ENCODE measurements at regions not wholly inside any gene's neighbourhood (a gene's known extent, or its start where the extent isn't known, plus 50 kb on each side); places are given as distances from the start of the nearest gene placed in this dataset.
"Not testable (repeated sequence)": the region's sequence is repeated elsewhere in the genome, so short reads cannot be mapped to it uniquely, and the experiment has no call there.

DNA sequence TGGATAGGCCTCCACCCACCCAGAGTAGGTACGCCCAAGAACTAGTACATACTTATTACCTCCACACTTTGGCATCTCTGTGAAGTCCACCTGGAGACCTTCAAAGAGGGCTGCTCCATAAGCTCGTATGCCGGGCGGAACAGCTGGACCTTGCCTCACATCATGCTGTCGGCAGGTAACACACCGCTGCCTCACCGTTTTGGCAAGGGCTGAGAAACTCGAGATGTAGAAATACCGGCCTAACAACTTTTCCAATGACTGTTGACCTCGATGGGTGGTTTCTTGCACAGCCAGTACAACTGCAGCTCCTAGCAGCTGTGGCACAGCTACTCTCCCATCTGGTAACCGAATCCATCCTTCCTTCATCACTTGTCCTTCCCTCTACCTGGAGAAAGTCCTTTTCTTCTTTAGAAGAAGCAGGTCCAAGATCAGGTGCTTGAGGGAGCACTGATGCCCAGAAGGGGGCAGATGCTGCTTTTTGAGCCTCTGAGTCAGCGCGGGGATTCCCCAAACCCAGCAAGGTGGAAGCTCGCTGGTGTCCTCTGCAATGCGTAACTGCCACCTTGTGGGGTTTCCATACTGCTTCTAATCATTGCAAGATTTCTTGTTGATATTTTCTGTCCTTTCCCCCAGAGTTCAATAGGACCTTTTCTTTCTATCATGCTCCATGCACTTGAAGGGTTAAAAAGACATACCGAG, 301.9 kb upstream of the FRG2C start:
- intact Hi-C loops (cut with DNase I); H3K27ac ChIP-seq; H3K9me3 ChIP-seq; H3K36me3 ChIP-seq; H3K4me1 ChIP-seq (replicated peaks); H3K27me3 ChIP-seq (replicated peaks; ENCODE audit: insufficient read depth); H3K4me3 ChIP-seq: not testable (repeated sequence)
- DNase-seq (ENCODE audit: low spot score) = peak; percentile 56
- WGBS = 49% methylated on average over 16 of the region's 16 CpGs
- peak; percentile 36 for TF ChIP-seq POLR2AphosphoS5 (IDR thresholded peaks at IDR 0.05)
- TF ChIP-seq, protein P1, sequence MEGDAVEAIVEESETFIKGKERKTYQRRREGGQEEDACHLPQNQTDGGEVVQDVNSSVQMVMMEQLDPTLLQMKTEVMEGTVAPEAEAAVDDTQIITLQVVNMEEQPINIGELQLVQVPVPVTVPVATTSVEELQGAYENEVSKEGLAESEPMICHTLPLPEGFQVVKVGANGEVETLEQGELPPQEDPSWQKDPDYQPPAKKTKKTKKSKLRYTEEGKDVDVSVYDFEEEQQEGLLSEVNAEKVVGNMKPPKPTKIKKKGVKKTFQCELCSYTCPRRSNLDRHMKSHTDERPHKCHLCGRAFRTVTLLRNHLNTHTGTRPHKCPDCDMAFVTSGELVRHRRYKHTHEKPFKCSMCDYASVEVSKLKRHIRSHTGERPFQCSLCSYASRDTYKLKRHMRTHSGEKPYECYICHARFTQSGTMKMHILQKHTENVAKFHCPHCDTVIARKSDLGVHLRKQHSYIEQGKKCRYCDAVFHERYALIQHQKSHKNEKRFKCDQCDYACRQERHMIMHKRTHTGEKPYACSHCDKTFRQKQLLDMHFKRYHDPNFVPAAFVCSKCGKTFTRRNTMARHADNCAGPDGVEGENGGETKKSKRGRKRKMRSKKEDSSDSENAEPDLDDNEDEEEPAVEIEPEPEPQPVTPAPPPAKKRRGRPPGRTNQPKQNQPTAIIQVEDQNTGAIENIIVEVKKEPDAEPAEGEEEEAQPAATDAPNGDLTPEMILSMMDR (IDR thresholded peaks at IDR 0.05) = peak in 1 of 4 experiments; percentile 36

DNA sequence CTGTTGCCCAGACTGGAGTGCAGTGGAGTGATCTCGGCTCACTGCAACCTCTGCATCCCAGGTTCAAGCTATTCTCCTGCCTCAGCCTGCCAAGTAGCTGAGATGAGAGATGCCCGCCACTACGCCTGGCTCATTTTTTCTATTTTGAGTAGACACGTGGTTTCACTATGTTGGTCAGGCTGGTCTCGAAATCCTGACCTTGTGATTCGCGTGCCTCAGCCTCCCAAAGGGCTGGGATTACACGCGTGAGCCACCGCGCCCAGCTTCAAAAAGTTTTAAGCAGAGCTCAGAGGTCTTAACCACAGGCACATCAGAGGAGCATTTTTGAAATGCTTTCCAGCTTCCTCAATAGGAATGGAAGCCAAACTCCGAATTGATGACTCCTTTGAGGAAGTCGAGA, 291.2 kb upstream of the FRG2C start:
- H3K27me3 ChIP-seq (replicated peaks; ENCODE audit: insufficient read depth); H3K4me1 ChIP-seq (replicated peaks); intact Hi-C loops (cut with DNase I); DNase-seq (ENCODE audit: low spot score); H3K9me3 ChIP-seq; H3K36me3 ChIP-seq; H3K27ac ChIP-seq; H3K4me3 ChIP-seq: not testable (repeated sequence)
- 90% methylated on average over 13 of the region's 13 CpGs for WGBS

DNA sequence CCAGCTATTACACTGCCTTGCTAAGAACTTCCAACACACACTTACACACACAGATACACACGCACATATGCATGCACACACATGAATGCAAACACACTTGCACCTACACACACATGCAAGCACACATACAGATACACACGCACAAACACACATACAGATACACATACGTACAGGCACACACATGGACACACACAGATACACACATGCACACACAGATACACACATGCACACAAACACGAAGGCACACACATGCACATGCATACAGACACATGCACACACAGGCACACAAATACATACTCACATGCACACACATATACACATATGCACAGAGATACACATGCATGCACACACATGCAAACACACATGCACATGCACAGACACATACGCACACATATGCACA, 284.3 kb upstream of the FRG2C start:
- intact Hi-C loops (cut with DNase I); H3K27ac ChIP-seq; H3K36me3 ChIP-seq; DNase-seq (ENCODE audit: low spot score); H3K9me3 ChIP-seq; H3K4me1 ChIP-seq (replicated peaks); H3K4me3 ChIP-seq; H3K27me3 ChIP-seq (replicated peaks; ENCODE audit: insufficient read depth): not testable (repeated sequence)
- 98% methylated on average over 5 of the region's 5 CpGs for WGBS

DNA sequence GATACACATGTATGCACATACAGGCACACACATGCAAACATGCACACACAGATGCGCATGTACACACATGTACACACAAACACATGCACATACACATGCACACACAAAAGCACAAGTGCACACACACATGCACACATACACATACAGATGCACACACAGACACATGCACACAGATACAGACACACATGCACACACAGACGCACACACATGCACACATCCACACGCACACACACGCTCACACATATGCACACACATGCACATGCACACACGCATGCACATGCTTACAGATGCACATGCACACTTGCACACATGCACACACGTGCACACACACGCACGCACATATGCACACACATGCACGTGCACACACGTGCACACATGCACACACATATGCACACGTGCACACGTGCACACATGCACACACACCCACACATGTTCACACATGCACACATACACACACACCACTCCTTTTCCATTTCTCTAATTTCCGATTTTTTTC, 283.8 kb upstream of the FRG2C start:
- no peaks in the 10 kb centered on the region for H3K36me3 ChIP-seq
- no peaks in the 10 kb centered on the region for H3K9me3 ChIP-seq
- H3K27ac ChIP-seq = no peak overlapping the region
- WGBS = 94% methylated on average over 13 of the region's 13 CpGs
- DNase-seq (ENCODE audit: low spot score) = no peak
- TF ChIP-seq POLR2A (IDR thresholded peaks at IDR 0.05) (no peak), POLR2AphosphoS5 (IDR thresholded peaks at IDR 0.05) (no peak)
- TF ChIP-seq, protein P1 (IDR thresholded peaks at IDR 0.05) = no peak
- intact Hi-C loops (cut with DNase I) = no loop called here
- no peaks in the 10 kb centered on the region for H3K4me1 ChIP-seq (replicated peaks)
- H3K27me3 ChIP-seq (replicated peaks; ENCODE audit: insufficient read depth) = no peaks in the 10 kb centered on the region
- no peak overlapping the region for H3K4me3 ChIP-seq

DNA sequence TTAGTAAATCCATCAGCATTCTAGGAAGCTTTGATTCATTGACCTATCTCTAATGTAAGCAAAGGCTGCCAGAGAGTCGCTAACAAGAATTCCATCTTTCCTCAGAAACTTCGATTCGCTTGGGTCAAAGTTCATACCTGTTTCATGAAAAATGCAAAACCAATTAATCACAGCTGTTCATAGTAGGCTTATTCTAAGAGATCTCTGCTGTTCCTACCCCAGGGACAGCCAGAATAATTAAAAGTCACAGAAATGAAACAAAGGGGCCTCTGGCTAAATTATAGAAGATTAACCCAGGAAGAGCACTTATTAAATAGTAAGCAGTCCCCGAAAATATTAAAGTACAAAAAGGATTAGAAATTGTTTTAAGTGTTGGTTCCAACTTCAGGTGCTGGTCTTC, 280.1 kb upstream of the FRG2C start:
- H3K36me3 ChIP-seq; H3K4me3 ChIP-seq; intact Hi-C loops (cut with DNase I); H3K27ac ChIP-seq; H3K27me3 ChIP-seq (replicated peaks; ENCODE audit: insufficient read depth); H3K4me1 ChIP-seq (replicated peaks); DNase-seq (ENCODE audit: low spot score); H3K9me3 ChIP-seq: not testable (repeated sequence)
- WGBS = 86% methylated on average over 4 of the region's 4 CpGs

DNA sequence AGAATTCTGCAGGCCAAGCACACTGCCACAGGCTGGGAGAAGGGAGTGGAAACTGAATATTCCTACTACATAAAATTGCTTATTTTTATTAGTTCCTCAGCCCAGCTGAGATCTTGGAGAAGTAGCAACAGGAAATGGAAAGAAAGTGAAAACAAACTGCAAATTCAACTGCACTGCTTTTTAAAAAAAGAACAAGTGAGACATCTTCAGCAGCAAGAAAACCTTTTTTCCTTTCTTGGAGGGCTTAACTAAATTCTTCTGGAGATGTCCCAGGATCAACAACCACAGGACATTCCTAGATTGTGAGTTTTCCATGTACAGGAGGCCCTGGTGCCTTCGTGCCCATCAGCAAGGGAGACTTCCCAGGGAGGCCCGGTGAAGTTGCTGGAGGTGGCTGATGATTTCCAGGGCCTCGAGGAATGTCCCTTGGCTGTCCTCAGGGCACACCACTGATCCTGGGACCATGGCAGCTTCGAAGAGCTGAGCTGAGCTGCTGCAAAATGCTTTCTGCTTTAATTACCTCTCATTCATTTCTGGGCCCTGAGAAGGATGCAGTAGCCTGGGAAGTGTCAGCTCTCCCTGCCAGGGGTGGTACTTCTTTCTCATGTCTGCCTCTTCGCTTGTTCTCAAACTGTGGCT, 275.5 kb upstream of the FRG2C start:
- H3K4me1 ChIP-seq (replicated peaks); H3K4me3 ChIP-seq; H3K27me3 ChIP-seq (replicated peaks; ENCODE audit: insufficient read depth); H3K36me3 ChIP-seq; H3K27ac ChIP-seq; DNase-seq (ENCODE audit: low spot score); intact Hi-C loops (cut with DNase I); H3K9me3 ChIP-seq: not testable (repeated sequence)
- 54% methylated on average over 5 of the region's 5 CpGs for WGBS

DNA sequence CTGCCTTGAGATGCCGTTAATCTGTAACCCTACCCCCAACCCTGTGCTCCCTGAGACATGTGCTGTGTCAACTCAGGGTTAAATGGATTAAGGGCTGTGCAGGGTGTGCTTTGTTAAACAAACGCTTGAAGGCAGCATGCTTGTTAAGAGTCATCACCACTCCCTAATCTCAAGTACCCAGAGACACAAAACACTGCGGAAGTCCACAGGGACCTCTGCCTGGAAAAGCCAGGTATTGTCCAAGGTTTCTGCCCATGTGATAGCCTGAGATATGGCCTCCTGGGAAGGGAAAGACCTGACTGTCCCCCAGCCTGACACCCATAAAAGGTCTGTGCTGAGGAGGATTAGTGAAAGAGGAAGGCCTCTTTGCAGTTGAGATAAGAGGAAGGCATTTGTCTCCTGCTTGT, 270.8 kb upstream of the FRG2C start:
- H3K4me1 ChIP-seq (replicated peaks); H3K9me3 ChIP-seq; intact Hi-C loops (cut with DNase I); H3K36me3 ChIP-seq; DNase-seq (ENCODE audit: low spot score); H3K27me3 ChIP-seq (replicated peaks; ENCODE audit: insufficient read depth); H3K4me3 ChIP-seq; H3K27ac ChIP-seq: not testable (repeated sequence)
- WGBS = 31% methylated on average over 3 of the region's 3 CpGs

DNA sequence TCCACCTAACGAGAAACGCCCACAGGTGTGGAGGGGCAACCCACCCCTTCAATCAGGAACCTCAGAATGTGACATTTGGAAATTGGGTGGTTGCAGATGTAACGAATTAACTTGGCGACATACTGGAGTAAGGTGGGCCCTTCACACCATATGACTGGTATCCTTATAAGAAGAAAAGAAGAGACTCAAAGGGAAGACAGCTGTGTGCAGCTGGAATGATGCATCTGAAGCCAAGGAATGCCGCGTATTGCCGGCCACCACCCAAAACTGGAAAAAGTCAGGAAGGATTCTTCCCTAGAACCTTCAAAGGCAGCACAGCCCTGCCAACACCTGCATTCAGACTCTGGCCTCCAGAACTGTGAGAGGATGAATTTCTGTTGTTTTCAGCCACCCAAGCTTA, 270.0 kb upstream of the FRG2C start:
- H3K4me1 ChIP-seq (replicated peaks); H3K36me3 ChIP-seq; intact Hi-C loops (cut with DNase I); H3K4me3 ChIP-seq; H3K27ac ChIP-seq; H3K9me3 ChIP-seq; DNase-seq (ENCODE audit: low spot score); H3K27me3 ChIP-seq (replicated peaks; ENCODE audit: insufficient read depth): not testable (repeated sequence)
- WGBS = 78% methylated on average over 7 of the region's 7 CpGs

DNA sequence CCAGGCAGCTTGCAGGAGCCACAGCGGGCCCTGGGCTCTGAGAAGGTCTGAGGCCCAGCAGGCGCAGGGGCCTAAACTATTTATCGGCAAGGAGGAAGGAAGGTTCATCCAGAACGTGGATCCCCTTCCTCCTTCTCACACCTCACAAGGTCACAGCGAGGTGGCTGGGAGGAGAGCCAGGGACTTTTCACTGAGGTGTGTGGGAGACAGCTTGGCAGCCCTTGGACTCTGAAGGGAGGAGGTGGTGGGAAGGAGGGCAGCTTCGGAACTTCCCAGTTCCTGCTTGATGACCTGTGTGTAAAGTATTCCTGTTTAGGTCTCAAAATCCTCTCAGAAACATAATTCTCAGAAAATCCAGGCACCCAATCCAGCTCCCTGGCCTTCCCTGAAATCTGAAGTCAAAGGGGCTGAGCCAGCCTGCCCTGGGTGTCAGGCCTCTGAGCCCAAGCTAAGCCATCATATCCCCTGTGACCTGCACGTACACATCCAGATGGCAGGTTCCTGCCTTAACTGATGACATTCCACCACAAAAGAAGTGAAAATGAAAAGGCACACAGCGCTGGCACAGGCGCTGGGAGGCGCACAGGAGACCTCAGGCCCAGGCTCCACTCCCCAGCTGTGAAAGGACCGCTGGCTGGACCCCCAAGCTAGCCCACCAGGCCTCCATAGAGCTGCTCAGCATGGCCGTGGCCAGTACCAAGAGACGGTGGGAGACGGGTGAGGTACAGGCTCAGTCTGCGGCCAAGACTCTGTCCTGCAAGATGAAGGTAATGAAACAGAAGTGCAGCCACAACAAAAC, 269.4 kb upstream of the FRG2C start:
- H3K4me3 ChIP-seq; intact Hi-C loops (cut with DNase I); DNase-seq (ENCODE audit: low spot score); H3K27me3 ChIP-seq (replicated peaks; ENCODE audit: insufficient read depth); H3K9me3 ChIP-seq; H3K36me3 ChIP-seq; H3K4me1 ChIP-seq (replicated peaks): not testable (repeated sequence)
- 70% methylated on average over 14 of the region's 15 CpGs for WGBS
- peak overlapping the region in 1 of 2 donors; percentile 27 for H3K27ac ChIP-seq

Measured in prostate gland (tissue), 2 donors.